ENCODE measurements at regions not wholly inside any gene's neighbourhood (a gene's known extent, or its start where the extent isn't known, plus 50 kb on each side); places are given as distances from the start of the nearest gene placed in this dataset.

GRCh38 chr5:31098811-31099210, 94.7 kb upstream of the CDH6 start:
- DNase-seq (ENCODE audit: low read depth), result no peak

GRCh38 chr5:31097851-31098250, 95.6 kb upstream of the CDH6 start:
- DNase-seq (ENCODE audit: low read depth), result no peak

GRCh38 chr5:31096238-31096865, 97.1 kb upstream of the CDH6 start:
- DNase-seq (ENCODE audit: low read depth), result no peak

- DNase-seq (ENCODE audit: low read depth), result no peak
Observed at GRCh38 chr5:31095796-31096195, 97.7 kb upstream of the CDH6 start.

- no peak for DNase-seq (ENCODE audit: low read depth)
Observed at GRCh38 chr5:31091501-31091900, 102.0 kb upstream of the CDH6 start.

GRCh38 chr5:31090467-31090866, 103.0 kb upstream of the CDH6 start:
- DNase-seq (ENCODE audit: low read depth), result no peak

- no peak for DNase-seq (ENCODE audit: low read depth)
Observed at GRCh38 chr5:31086839-31087415, 106.6 kb upstream of the CDH6 start.

- DNase-seq (ENCODE audit: low read depth), result no peak
Observed at GRCh38 chr5:31084871-31085270, 108.6 kb upstream of the CDH6 start.

GRCh38 chr5:31083364-31083763, 110.1 kb upstream of the CDH6 start:
- no peak for DNase-seq (ENCODE audit: low read depth)

- DNase-seq (ENCODE audit: low read depth), result no peak
Observed at GRCh38 chr5:31079668-31080067, 113.8 kb upstream of the CDH6 start.

- DNase-seq (ENCODE audit: low read depth), result no peak
Observed at GRCh38 chr5:31078956-31079355, 114.5 kb upstream of the CDH6 start.

- DNase-seq (ENCODE audit: low read depth), result no peak
Observed at GRCh38 chr5:31075981-31076380, 117.5 kb upstream of the CDH6 start.

- DNase-seq (ENCODE audit: low read depth), result no peak
Observed at GRCh38 chr5:31068287-31068686, 125.2 kb upstream of the CDH6 start.

- DNase-seq (ENCODE audit: low read depth), result no peak
Observed at GRCh38 chr5:31066655-31067328, 126.7 kb upstream of the CDH6 start.

- no peak for DNase-seq (ENCODE audit: low read depth)
Observed at GRCh38 chr5:31064215-31064614, 129.3 kb upstream of the CDH6 start.

GRCh38 chr5:31062902-31063580, 130.4 kb upstream of the CDH6 start:
- DNase-seq (ENCODE audit: low read depth), result no peak

- no peak for DNase-seq (ENCODE audit: low read depth)
Observed at GRCh38 chr5:31059889-31060288, 133.6 kb upstream of the CDH6 start.

GRCh38 chr5:31054453-31054852, 139.0 kb upstream of the CDH6 start:
- no peak for DNase-seq (ENCODE audit: low read depth)

GRCh38 chr5:31052937-31053658, 140.4 kb upstream of the CDH6 start:
- DNase-seq (ENCODE audit: low read depth), result no peak

- DNase-seq (ENCODE audit: low read depth), result no peak
Observed at GRCh38 chr5:31051316-31051715, 142.2 kb upstream of the CDH6 start.

GRCh38 chr5:31049936-31050704, 143.4 kb upstream of the CDH6 start:
- DNase-seq (ENCODE audit: low read depth), result no peak

- DNase-seq (ENCODE audit: low read depth), result no peak
Observed at GRCh38 chr5:31049461-31049860, 144.0 kb upstream of the CDH6 start.
